ENCODE measurements at regions not wholly inside any gene's neighbourhood (a gene's known extent, or its start where the extent isn't known, plus 50 kb on each side); places are given as distances from the start of the nearest gene placed in this dataset.

DNA sequence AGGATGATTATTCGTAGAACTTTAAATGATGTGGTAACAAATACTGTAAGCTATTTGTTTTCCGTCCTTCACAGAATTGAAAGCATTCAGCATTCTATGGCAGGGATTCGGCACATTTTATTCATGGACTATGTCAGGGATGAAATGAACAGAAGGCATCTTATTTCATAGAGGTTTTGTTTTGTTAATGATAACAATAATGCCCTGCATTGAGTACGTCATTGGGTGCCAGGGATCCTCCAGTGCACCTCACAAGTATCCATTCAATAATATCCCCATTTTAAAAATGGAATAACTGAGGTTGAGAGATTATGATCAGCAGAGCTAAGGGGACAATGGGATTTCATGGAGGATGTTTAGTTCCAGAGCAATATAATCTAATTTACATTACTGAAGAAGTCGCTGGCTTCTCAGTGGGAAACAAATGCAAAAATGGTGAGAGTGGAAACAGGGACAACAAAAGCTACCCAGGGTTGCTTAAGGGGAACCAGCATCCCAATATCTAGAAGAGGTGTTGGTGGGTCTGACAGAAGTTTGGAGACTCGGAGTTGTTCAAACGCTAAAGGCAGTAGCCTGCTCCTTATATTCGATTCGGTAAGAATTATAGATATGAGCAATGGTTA, 985.7 kb upstream of the WWC1 start:
- Histone ChIP-seq H3K27ac (ENCODE audit: low read depth in 1 of 2, low read length in 2 of 2) (no peak overlapping the region), H4K20me1 (ENCODE audit: insufficient read depth, low read length) (no peaks in the 10 kb centered on the region), H3K9ac (ENCODE audit: insufficient read depth, low read length, poor library complexity, severe bottlenecking) (no peak overlapping the region), H3K4me3 (replicated peaks in 1 of 3; ENCODE audit: low read depth in 2 of 3, low read length in 3 of 3) (no peak overlapping the region), H3K36me3 (replicated peaks in 1 of 2; ENCODE audit: control insufficient read depth in 1 of 2, insufficient read depth in 2 of 2, low read length in 2 of 2) (no peaks in the 10 kb centered on the region), H3K27me3 (ENCODE audit: control insufficient read depth in 2 of 2, insufficient read depth in 2 of 2, low read length in 2 of 2) (no peaks in the 10 kb centered on the region), H3K9me3 (replicated peaks in 1 of 2; ENCODE audit: control insufficient read depth in 1 of 2, insufficient read depth in 1 of 2, low read length in 2 of 2) (peaks cover 0 to 5% of the 10 kb centered on the region in 2 donors), H3K4me2 (replicated peaks; ENCODE audit: extremely low read depth, low read length, poor library complexity, severe bottlenecking) (no peak overlapping the region), H3K79me2 (ENCODE audit: insufficient read depth, low read length) (no peaks in the 10 kb centered on the region), H3K4me1 (ENCODE audit: control insufficient read depth in 1 of 2, insufficient read depth in 2 of 2, low read length in 2 of 2) (no peaks in the 10 kb centered on the region), H2AFZ (ENCODE audit: insufficient read depth, low read depth, low read length, poor library complexity, severe bottlenecking) (no peak overlapping the region)
- peaks cover 0 to 20% (median 7%) of the 10 kb centered on the region in 7 donors for H3K9me3 Mint-ChIP-seq
- H3K27me3 Mint-ChIP-seq (ENCODE audit: low read depth in 3 of 3): peaks cover 0 to 5% (median 0%) of the 10 kb centered on the region in 3 donors
- H3K4me1 Mint-ChIP-seq: no peaks in the 10 kb centered on the region
- no peak for DNase-seq
- intact Hi-C loops (cut with micrococcal nuclease): no loop called here
- H3K36me3 Mint-ChIP-seq: no peaks in the 10 kb centered on the region
- WGBS (ENCODE audit: insufficient coverage): 65% methylated on average over 4 of the region's 9 CpGs
- no peak overlapping the region for H3K27ac Mint-ChIP-seq
- TF ChIP-seq, protein P1, sequence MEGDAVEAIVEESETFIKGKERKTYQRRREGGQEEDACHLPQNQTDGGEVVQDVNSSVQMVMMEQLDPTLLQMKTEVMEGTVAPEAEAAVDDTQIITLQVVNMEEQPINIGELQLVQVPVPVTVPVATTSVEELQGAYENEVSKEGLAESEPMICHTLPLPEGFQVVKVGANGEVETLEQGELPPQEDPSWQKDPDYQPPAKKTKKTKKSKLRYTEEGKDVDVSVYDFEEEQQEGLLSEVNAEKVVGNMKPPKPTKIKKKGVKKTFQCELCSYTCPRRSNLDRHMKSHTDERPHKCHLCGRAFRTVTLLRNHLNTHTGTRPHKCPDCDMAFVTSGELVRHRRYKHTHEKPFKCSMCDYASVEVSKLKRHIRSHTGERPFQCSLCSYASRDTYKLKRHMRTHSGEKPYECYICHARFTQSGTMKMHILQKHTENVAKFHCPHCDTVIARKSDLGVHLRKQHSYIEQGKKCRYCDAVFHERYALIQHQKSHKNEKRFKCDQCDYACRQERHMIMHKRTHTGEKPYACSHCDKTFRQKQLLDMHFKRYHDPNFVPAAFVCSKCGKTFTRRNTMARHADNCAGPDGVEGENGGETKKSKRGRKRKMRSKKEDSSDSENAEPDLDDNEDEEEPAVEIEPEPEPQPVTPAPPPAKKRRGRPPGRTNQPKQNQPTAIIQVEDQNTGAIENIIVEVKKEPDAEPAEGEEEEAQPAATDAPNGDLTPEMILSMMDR (IDR thresholded peaks at IDR 0.05): no peak
- H3K4me3 Mint-ChIP-seq: no peak overlapping the region

DNA sequence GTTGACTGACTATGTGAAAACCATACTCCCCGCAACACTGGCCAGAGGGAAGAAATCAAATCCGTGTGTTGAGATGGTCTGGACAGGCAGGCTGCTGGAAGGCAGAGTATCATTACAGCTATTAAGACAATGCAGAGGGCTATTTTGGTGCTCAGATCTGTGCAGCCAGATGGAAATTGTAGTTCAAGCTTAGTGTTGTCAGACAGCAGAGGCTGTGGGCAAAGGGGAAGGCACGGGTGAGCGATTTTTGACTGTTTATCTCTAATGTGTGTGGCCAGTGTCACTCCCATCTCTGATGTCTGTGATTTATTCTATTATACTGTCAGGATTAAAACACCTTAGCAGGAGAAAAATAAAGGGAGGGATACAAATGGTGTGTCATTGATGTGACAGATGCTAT, 984.4 kb upstream of the WWC1 start:
- Mint-ChIP-seq H3K27ac (no peak overlapping the region), H3K36me3 (no peaks in the 10 kb centered on the region), H3K4me1 (no peaks in the 10 kb centered on the region), H3K27me3 (ENCODE audit: low read depth in 3 of 3) (peaks cover 0 to 5% (median 0%) of the 10 kb centered on the region in 3 donors), H3K9me3 (peaks cover 0 to 9% (median under 1%) of the 10 kb centered on the region in 7 donors), H3K4me3 (no peak overlapping the region)
- TF ChIP-seq, protein P1 (IDR thresholded peaks at IDR 0.05): no peak
- WGBS (ENCODE audit: insufficient coverage): 72% methylated on average over 2 of the region's 4 CpGs
- no peaks in the 10 kb centered on the region for H3K79me2 ChIP-seq (ENCODE audit: insufficient read depth, low read length)
- no peak overlapping the region for H3K9ac ChIP-seq (ENCODE audit: insufficient read depth, low read length, poor library complexity, severe bottlenecking)
- DNase-seq: no peak
- H3K4me2 ChIP-seq (replicated peaks; ENCODE audit: extremely low read depth, low read length, poor library complexity, severe bottlenecking): no peak overlapping the region
- no peaks in the 10 kb centered on the region for H3K36me3 ChIP-seq (replicated peaks in 1 of 2; ENCODE audit: control insufficient read depth in 1 of 2, insufficient read depth in 2 of 2, low read length in 2 of 2)
- H3K27me3 ChIP-seq (ENCODE audit: control insufficient read depth in 2 of 2, insufficient read depth in 2 of 2, low read length in 2 of 2): no peaks in the 10 kb centered on the region
- intact Hi-C loops (cut with micrococcal nuclease): no loop called here
- no peak overlapping the region for H3K4me3 ChIP-seq (replicated peaks in 1 of 3; ENCODE audit: low read depth in 2 of 3, low read length in 3 of 3)
- H3K9me3 ChIP-seq (replicated peaks in 1 of 2; ENCODE audit: control insufficient read depth in 1 of 2, insufficient read depth in 1 of 2, low read length in 2 of 2): peaks cover 0 to 5% of the 10 kb centered on the region in 2 donors
- H3K4me1 ChIP-seq (ENCODE audit: control insufficient read depth in 1 of 2, insufficient read depth in 2 of 2, low read length in 2 of 2): no peaks in the 10 kb centered on the region
- H2AFZ ChIP-seq (ENCODE audit: insufficient read depth, low read depth, low read length, poor library complexity, severe bottlenecking): no peak overlapping the region
- no peak overlapping the region for H3K27ac ChIP-seq (ENCODE audit: low read depth in 1 of 2, low read length in 2 of 2)
- H4K20me1 ChIP-seq (ENCODE audit: insufficient read depth, low read length): no peaks in the 10 kb centered on the region

Measured in CD14-positive monocyte (primary cell).